HepG2 (cell line): ENCODE measurements at regions not wholly inside any gene's neighbourhood (a gene's known extent, or its start where the extent isn't known, plus 50 kb on each side); places are given as distances from the start of the nearest gene placed in this dataset.

Experiments
- ATAC-seq: fragments of 200-7000 bp; cut with Tn5 transposase; 3 replicates; pipeline ENCODE4 v1.9.1; 2020; ENCODE audit warnings: mild to moderate bottlenecking, moderate library complexity
- BruUV-seq: library from RNA; stranded (reverse); fragments of 400-500 nt; replicated peaks from 2 replicates; lab custom pipeline; 2021; lab: Mats Ljungman, UMichigan
- CTCF ChIA-PET: fragments of 300-600 bp; formaldehyde crosslinking; extraction: SDS; loops from one replicate; lab custom pipeline; 2021; ENCODE audit warnings: low total read pairs, inconsistent platforms, low intra/inter-chr PET ratio; lab: Yijun Ruan, JAX
- POLR2A ChIA-PET: fragments of 350-600 bp; sonication (Branson Sonifier 250); formaldehyde crosslinking; loops from one replicate; lab custom pipeline; 2020; ENCODE audit warnings: antibody characterized with exemption, inconsistent platforms; lab: Yijun Ruan, JAX
- DNase-seq: peaks from one replicate; pipeline ENCODE4 v3.0.0-alpha.2; 2015; ENCODE audit warnings: low spot score
- FAIRE-seq: peaks from 3 replicates; lab custom pipeline; 2011; peaks lifted over from hg19 to GRCh38; lab: Jason Lieb, UNC
- H2AFZ ChIP-seq: one replicate; pipeline ENCODE4 v1.6.1; 2011; ENCODE audit warnings: low read length, inconsistent platforms
- H3K27ac ChIP-seq: fragments of 300-600 bp; 3 replicates; pipeline ENCODE4 v1.8.0; 2011; ENCODE audit warnings: mixed run types, mild to moderate bottlenecking, mixed read lengths, low read length, inconsistent platforms; ENCODE audit not compliant: insufficient read depth; ENCODE audit errors: extremely low read length
- H3K27me3 ChIP-seq, 2 experiments: fragments of 200-600 bp in 1 of 2; 2 replicates in 1 of 2; 3 replicates in 1 of 2; pipeline versions ENCODE4 v1.6.0 to v1.8.0; 2011; ENCODE audit warnings: low read length in 2 of 2, mild to moderate bottlenecking in 2 of 2, moderate library complexity in 2 of 2, inconsistent platforms in 1 of 2; ENCODE audit not compliant: insufficient read depth in 2 of 2, control insufficient read depth in 1 of 2
- H3K36me3 ChIP-seq, 2 experiments: fragments of 200-600 bp in 1 of 2; replicated peaks in 1 of 2; 2 replicates in 1 of 2; 3 replicates in 1 of 2; pipeline versions ENCODE4 v1.5.1 to v1.8.0; 2011; ENCODE audit warnings: low read length in 2 of 2, inconsistent platforms in 1 of 2; ENCODE audit not compliant: insufficient read depth in 2 of 2, control insufficient read depth in 1 of 2
- H3K4me1 ChIP-seq: 2 replicates; pipeline ENCODE4 v1.5.1; 2012; ENCODE audit warnings: low read length, inconsistent platforms; ENCODE audit not compliant: insufficient read depth
- H3K4me2 ChIP-seq: 2 replicates; pipeline ENCODE4 v1.6.0; 2011; ENCODE audit warnings: low read depth, low read length, inconsistent platforms
- H3K4me3 ChIP-seq, 3 experiments: fragments of 200-600 bp in 1 of 3; sonication (generic), shearing (Covaris generic) in 1 of 3; replicated peaks in 1 of 3; 2 replicates each; pipeline ENCODE4 v1.5.1; 2011 to 2016; ENCODE audit warnings: low read length in 3 of 3, inconsistent platforms in 2 of 3, low read depth in 2 of 3, mild to moderate bottlenecking in 2 of 3, control low read depth in 1 of 3, mixed read lengths in 1 of 3; ENCODE audit not compliant: insufficient read depth in 1 of 3
- H3K79me2 ChIP-seq: one replicate; pipeline ENCODE4 v1.6.1; 2011; ENCODE audit warnings: low read length, inconsistent platforms; ENCODE audit not compliant: insufficient read depth
- H3K9ac ChIP-seq: 2 replicates; pipeline ENCODE4 v1.6.0; 2011; ENCODE audit warnings: mild to moderate bottlenecking, low read depth, low read length, inconsistent platforms; ENCODE audit not compliant: insufficient read depth
- H3K9me3 ChIP-seq: 2 replicates; pipeline ENCODE4 v1.5.1; 2012; ENCODE audit warnings: mild to moderate bottlenecking, low read length
- H4K20me1 ChIP-seq: 2 replicates; pipeline ENCODE4 v1.6.0; 2011; ENCODE audit warnings: inconsistent platforms, mild to moderate bottlenecking, low read length, moderate library complexity; ENCODE audit not compliant: insufficient read depth
- ATF2 ChIP-seq: sonication (generic); formaldehyde crosslinking; IDR thresholded peaks from 2 replicates; pipeline ENCODE4 v1.4.0; 2020; ENCODE audit warnings: missing genetic modification reagents
- ATM ChIP-seq: fragments of 450-650 bp; IDR thresholded peaks from 2 replicates; pipeline ENCODE4 v1.7.1; 2017; ENCODE audit warnings: mild to moderate bottlenecking, borderline replicate concordance
- BRCA1 ChIP-seq: sonication (generic); formaldehyde crosslinking; IDR thresholded peaks from 2 replicates; pipeline ENCODE4 v1.4.0; 2020; ENCODE audit warnings: missing genetic modification reagents
- GLI4 ChIP-seq: sonication (generic); formaldehyde crosslinking; IDR thresholded peaks from 2 replicates; pipeline ENCODE4 v1.5.1; 2020; ENCODE audit warnings: missing genetic modification reagents, mild to moderate bottlenecking, moderate library complexity, borderline replicate concordance
- KDM6A ChIP-seq: IDR thresholded peaks from 2 replicates; pipeline ENCODE4 v1.6.1; 2016; ENCODE audit warnings: low read depth
- MED8 ChIP-seq: sonication (generic); formaldehyde crosslinking; IDR thresholded peaks from 2 replicates; pipeline ENCODE4 v1.8.1; 2023; ENCODE audit warnings: mild to moderate bottlenecking, missing genetic modification reagents; ENCODE audit not compliant: insufficient replicate concordance
- MTA1 ChIP-seq: sonication (generic); formaldehyde crosslinking; IDR thresholded peaks from 2 replicates; pipeline ENCODE4 v1.4.0; 2020; ENCODE audit warnings: missing genetic modification reagents, mild to moderate bottlenecking, borderline replicate concordance
- NFKBIZ ChIP-seq: IDR thresholded peaks from 2 replicates; pipeline ENCODE4 v1.6.1; 2018; ENCODE audit warnings: missing genetic modification reagents, missing compliant biosample characterization
- POGK ChIP-seq: sonication (generic); formaldehyde crosslinking; conservative IDR thresholded peaks from 2 replicates; pipeline ENCODE4 v1.8.0; 2022; ENCODE audit warnings: mild to moderate bottlenecking, moderate library complexity, missing genetic modification reagents
- PRDM15 ChIP-seq: sonication (generic); formaldehyde crosslinking; IDR thresholded peaks from 2 replicates; pipeline ENCODE4 v1.4.0; 2020; ENCODE audit warnings: missing genetic modification reagents
- TBP ChIP-seq: sonication (generic); formaldehyde crosslinking; IDR thresholded peaks from 2 replicates; pipeline ENCODE4 v1.5.0; 2020; ENCODE audit warnings: missing genetic modification reagents
- ZC3H4 ChIP-seq: sonication (generic); formaldehyde crosslinking; IDR thresholded peaks from 2 replicates; pipeline ENCODE4 v1.4.0; 2020; ENCODE audit warnings: missing genetic modification reagents, borderline replicate concordance
- ZNF276 ChIP-seq: sonication (generic); formaldehyde crosslinking; IDR thresholded peaks from 2 replicates; pipeline ENCODE4 v1.4.0; 2020; ENCODE audit warnings: mild to moderate bottlenecking, low read depth, missing genetic modification reagents
- ZNF382 ChIP-seq: sonication (generic); formaldehyde crosslinking; IDR thresholded peaks from 2 replicates; pipeline ENCODE4 v1.5.0; 2020; ENCODE audit warnings: missing genetic modification reagents, mild to moderate bottlenecking, borderline replicate concordance
- ZNF652 ChIP-seq: IDR thresholded peaks from 2 replicates; pipeline ENCODE4 v1.6.1; 2016; ENCODE audit warnings: low read depth, borderline replicate concordance
- in situ Hi-C: cut with HindIII; loops from 2 replicates; pipeline ENCODE4 v1.10.0; 2017; ENCODE audit warnings: low pct_unique_long_range_greater_than_20kb; ENCODE audit not compliant: extremely low pct_ligation_motif_present
- intact Hi-C: fragments of 100-400 bp; cut with micrococcal nuclease; formaldehyde crosslinking; loops from one replicate; pipeline ENCODE4 v1.10.0; 2022; ENCODE audit not compliant: unreplicated experiment

- TF ChIP-seq ZNF276 (CRISPR knock-in tag) (no peak), ZC3H4 (no peak), ATF2 (CRISPR knock-in tag) (no peak)
Measured at GRCh38 chr3:152642658-152643057, 192.3 kb upstream of the P2RY1 start (continued).

DNA sequence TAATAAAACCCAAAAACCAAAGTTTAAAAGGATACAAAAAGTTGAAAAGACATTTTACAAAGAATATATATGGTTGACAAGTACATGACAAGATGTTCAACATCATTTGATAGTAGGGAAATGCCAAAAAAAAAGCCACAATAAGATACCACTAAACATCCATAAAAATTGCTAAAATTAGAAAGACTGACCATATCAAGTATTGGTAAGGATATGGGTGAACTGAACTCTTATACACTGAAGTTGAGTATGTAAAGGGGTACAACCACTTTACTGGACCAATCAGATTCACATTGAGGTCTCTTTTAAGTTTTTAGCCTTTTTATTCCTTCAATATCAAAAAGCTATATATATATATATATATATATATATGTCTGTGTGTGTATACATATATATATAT, 190.5 kb upstream of the P2RY1 start:
- H3K9me3 ChIP-seq = no peaks in the 10 kb centered on the region
- FAIRE-seq (no peak), ATAC-seq (no peak)
- H3K79me2 ChIP-seq = no peaks in the 10 kb centered on the region
- H2AFZ ChIP-seq = no peak overlapping the region
- no peak overlapping the region for H3K9ac ChIP-seq
- H3K4me1 ChIP-seq = no peaks in the 10 kb centered on the region
- no peaks in the 10 kb centered on the region for H4K20me1 ChIP-seq
- CTCF ChIA-PET = no interaction called here
- in situ Hi-C loops = no loop called here
- BruUV-seq = no TSS peak
- TF ChIP-seq BRCA1 (CRISPR knock-in tag) = no peak
- no peak for TF ChIP-seq MTA1 (CRISPR knock-in tag)
- TF ChIP-seq TBP = no peak
- no peak for TF ChIP-seq ATM
- TF ChIP-seq PRDM15 = no peak
- TF ChIP-seq KDM6A (CRISPR knock-in tag) = no peak
- no peak for TF ChIP-seq ZNF382 (CRISPR knock-in tag)
- no peak for TF ChIP-seq NFKBIZ (CRISPR knock-in tag)
- TF ChIP-seq ZNF652 = no peak
- TF ChIP-seq MED8 (CRISPR knock-in tag) = no peak
- TF ChIP-seq GLI4 (CRISPR knock-in tag) = no peak
- TF ChIP-seq POGK (CRISPR knock-in tag) = no peak
- TF ChIP-seq, all 625 proteins: peak for 0
- Histone ChIP-seq H3K4me2 (no peak overlapping the region), H3K27ac (no peak overlapping the region), H3K36me3 (no peaks in the 10 kb centered on the region), H3K27me3 (no peaks in the 10 kb centered on the region), H3K4me3 (no peak overlapping the region)
- intact Hi-C loops = no loop called here
- DNase-seq = no peak
- POLR2A ChIA-PET = no interaction called here
